GM13976 (cell line): ENCODE measurements at regions not wholly inside any gene's neighbourhood (a gene's known extent, or its start where the extent isn't known, plus 50 kb on each side); places are given as distances from the start of the nearest gene placed in this dataset.
"Not testable (repeated sequence)": the region's sequence is repeated elsewhere in the genome, so short reads cannot be mapped to it uniquely, and the experiment has no call there.

Experiments used
- DNase-seq: peaks from one replicate; pipeline ENCODE4 v3.0.0; 2012; ENCODE audit warnings: low spot score
- CTCF ChIP-seq: IDR thresholded peaks from 2 replicates; pipeline ENCODE4 v1.5.1; 2012; ENCODE audit warnings: borderline replicate concordance, mild to moderate bottlenecking; ENCODE audit not compliant: insufficient read depth; ENCODE audit errors: extremely low read depth, missing control alignments, control extremely low read depth
- in situ Hi-C: fragments of 300-500 bp; cut with MboI; formaldehyde crosslinking; loops from one replicate; pipeline ENCODE4 v1.12.0; 2022; ENCODE audit warnings: low sequenced_read_pairs, mixed read lengths, inconsistent platforms; ENCODE audit not compliant: unreplicated experiment

- in situ Hi-C loops, result no loop called here
- no peak for DNase-seq
- no peak for TF ChIP-seq CTCF
These were observed 53.5 kb downstream of the TEX51 start for GRCh38 chr2:126952216-126952615.

DNA sequence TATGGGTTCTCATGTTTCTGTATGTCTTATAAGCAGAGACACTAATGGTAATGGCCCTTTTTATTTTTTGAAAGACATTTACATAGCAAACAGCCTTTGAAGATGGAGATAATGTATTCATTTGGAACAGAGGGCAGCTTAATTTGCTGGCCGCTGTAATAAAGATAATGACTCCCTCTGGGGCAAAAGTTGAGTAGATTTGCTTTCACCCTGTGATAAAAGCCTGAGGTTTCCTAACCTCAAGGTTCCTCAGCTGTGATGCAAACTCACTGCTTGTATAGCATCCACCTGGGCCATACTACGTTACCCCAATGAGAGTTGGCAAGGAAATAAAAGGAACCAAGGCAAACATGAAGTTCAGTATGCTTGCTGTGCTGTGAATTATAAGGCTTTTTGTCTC is 54.8 kb downstream of the TEX51 start:
- DNase-seq, result no peak
- TF ChIP-seq CTCF, result no peak
- in situ Hi-C loops, result no loop called here

- TF ChIP-seq CTCF, result no peak
- in situ Hi-C loops, result no loop called here
- DNase-seq, result no peak
These were observed 56.1 kb downstream of the TEX51 start for GRCh38 chr2:126954831-126955230.

GRCh38 chr2:126956773-126957172 is 58.1 kb downstream of the TEX51 start:
- in situ Hi-C loops, DNase-seq: not testable (repeated sequence)

GRCh38 chr2:126963390-126963789 is 64.7 kb downstream of the TEX51 start:
- DNase-seq, result no peak
- in situ Hi-C loops, result no loop called here
- no peak for TF ChIP-seq CTCF

GRCh38 chr2:126966601-126967000 is 67.9 kb downstream of the TEX51 start:
- in situ Hi-C loops, result no loop called here
- DNase-seq, result no peak
- TF ChIP-seq CTCF, result no peak

GRCh38 chr2:126970583-126970982 is 71.9 kb downstream of the TEX51 start:
- TF ChIP-seq CTCF, result no peak
- in situ Hi-C loops, result no loop called here
- no peak for DNase-seq
